CD4-positive, alpha-beta T cell treated with Interleukin-12 subunit alpha and Interleukin-12 subunit beta, for 1 hour (primary cell): ENCODE measurements at regions not wholly inside any gene's neighbourhood (a gene's known extent, or its start where the extent isn't known, plus 50 kb on each side); places are given as distances from the start of the nearest gene placed in this dataset.
"Not testable (repeated sequence)": the region's sequence is repeated elsewhere in the genome, so short reads cannot be mapped to it uniquely, and the experiment has no call there.

Experiments
- DNase-seq: peaks from one replicate; pipeline ENCODE4 v3.0.0-alpha.2; 2020

- DNase-seq: not testable (repeated sequence)
Observed at GRCh38 chr2:101645886-101646285, 51.6 kb upstream of the MAP4K4 start.

- DNase-seq: no peak
Observed at GRCh38 chr2:101644842-101645383, 52.6 kb upstream of the MAP4K4 start.

GRCh38 chr2:101643004-101643524, 54.4 kb upstream of the MAP4K4 start:
- DNase-seq: no peak

GRCh38 chr2:101638817-101639605, 58.5 kb upstream of the MAP4K4 start:
- DNase-seq: no peak

GRCh38 chr2:101638181-101638711, 59.3 kb upstream of the MAP4K4 start:
- no peak for DNase-seq

GRCh38 chr2:101630224-101630949, 67.1 kb upstream of the MAP4K4 start:
- no peak for DNase-seq

- DNase-seq: no peak
Observed at GRCh38 chr2:101628030-101628392, 69.5 kb upstream of the MAP4K4 start.

GRCh38 chr2:101627285-101628029, 70.0 kb upstream of the MAP4K4 start:
- no peak for DNase-seq

GRCh38 chr2:101625814-101626213, 71.7 kb upstream of the MAP4K4 start:
- not testable (repeated sequence) for DNase-seq

GRCh38 chr2:101625387-101625786, 72.1 kb upstream of the MAP4K4 start:
- no peak for DNase-seq

GRCh38 chr2:101624706-101625332, 72.7 kb upstream of the MAP4K4 start:
- DNase-seq: no peak

- peak; percentile 54 for DNase-seq
Observed at GRCh38 chr2:101623031-101623521, 74.4 kb upstream of the MAP4K4 start.

GRCh38 chr2:101622210-101623030, 75.1 kb upstream of the MAP4K4 start:
- DNase-seq: peak; percentile 2

- DNase-seq: no peak
Observed at GRCh38 chr2:101619191-101619591, 78.3 kb upstream of the MAP4K4 start.

- DNase-seq: no peak
Observed at GRCh38 chr2:101617796-101618195, 79.7 kb upstream of the MAP4K4 start.

- DNase-seq: no peak
Observed at GRCh38 chr2:101617188-101617587, 80.3 kb upstream of the MAP4K4 start.

GRCh38 chr2:101614127-101614759, 83.3 kb upstream of the MAP4K4 start:
- no peak for DNase-seq

GRCh38 chr2:101613056-101613704, 84.3 kb upstream of the MAP4K4 start:
- no peak for DNase-seq

GRCh38 chr2:101612019-101612418, 85.5 kb upstream of the MAP4K4 start:
- DNase-seq: no peak

- no peak for DNase-seq
Observed at GRCh38 chr2:101610750-101611315, 86.7 kb upstream of the MAP4K4 start.
